Mucosa of stomach (tissue), 1 donor: ENCODE measurements at regions not wholly inside any gene's neighbourhood (a gene's known extent, or its start where the extent isn't known, plus 50 kb on each side); places are given as distances from the start of the nearest gene placed in this dataset.

ENCODE experiments used
- H3K27me3 ChIP-seq: one replicate; pipeline ENCODE4 v1.7.0; 2013; ENCODE audit warnings: mild to moderate bottlenecking, low read length; ENCODE audit not compliant: control insufficient read depth, insufficient read depth
- H3K36me3 ChIP-seq: one replicate; pipeline ENCODE4 v1.7.0; 2013; ENCODE audit warnings: low read length; ENCODE audit not compliant: control insufficient read depth, insufficient read depth
- H3K4me1 ChIP-seq: one replicate; pipeline ENCODE4 v1.7.0; 2013; ENCODE audit warnings: mild to moderate bottlenecking, low read length; ENCODE audit not compliant: control insufficient read depth, insufficient read depth
- H3K4me3 ChIP-seq: one replicate; pipeline ENCODE4 v1.7.0; 2013; ENCODE audit warnings: low read length
- H3K9ac ChIP-seq: one replicate; pipeline ENCODE4 v1.7.0; 2013; ENCODE audit warnings: mild to moderate bottlenecking, low read length, moderate library complexity
- H3K9me3 ChIP-seq: one replicate; pipeline ENCODE4 v1.7.0; 2013; ENCODE audit warnings: mild to moderate bottlenecking, low read length, moderate library complexity; ENCODE audit not compliant: control insufficient read depth
- donor health status: Pancreatic carcinoma.

GRCh38 chr5:39494107-39494510 lies 69.3 kb upstream of the DAB2 start:
- Histone ChIP-seq H3K4me3 (no peak overlapping the region), H3K36me3 (no peaks in the 10 kb centered on the region), H3K9me3 (no peaks in the 10 kb centered on the region), H3K4me1 (no peaks in the 10 kb centered on the region), H3K9ac (no peak overlapping the region), H3K27me3 (no peaks in the 10 kb centered on the region)

GRCh38 chr5:39491210-39491609 lies 66.4 kb upstream of the DAB2 start:
- Histone ChIP-seq H3K9me3 (no peaks in the 10 kb centered on the region), H3K9ac (no peak overlapping the region), H3K4me3 (no peak overlapping the region), H3K27me3 (no peaks in the 10 kb centered on the region), H3K36me3 (no peaks in the 10 kb centered on the region), H3K4me1 (no peaks in the 10 kb centered on the region)

GRCh38 chr5:39489263-39489662 lies 64.5 kb upstream of the DAB2 start:
- Histone ChIP-seq H3K36me3 (no peaks in the 10 kb centered on the region), H3K27me3 (no peaks in the 10 kb centered on the region), H3K9ac (no peak overlapping the region), H3K4me3 (no peak overlapping the region), H3K9me3 (no peaks in the 10 kb centered on the region), H3K4me1 (peaks cover 5% of the 10 kb centered on the region)

GRCh38 chr5:39486790-39487189 lies 62.0 kb upstream of the DAB2 start:
- Histone ChIP-seq H3K9ac (no peak overlapping the region), H3K27me3 (no peaks in the 10 kb centered on the region), H3K36me3 (no peaks in the 10 kb centered on the region), H3K4me1 (peaks cover 5% of the 10 kb centered on the region), H3K9me3 (no peaks in the 10 kb centered on the region), H3K4me3 (no peak overlapping the region)

- Histone ChIP-seq H3K4me3 (no peak overlapping the region), H3K9me3 (no peaks in the 10 kb centered on the region), H3K27me3 (no peaks in the 10 kb centered on the region), H3K4me1 (peaks cover 5% of the 10 kb centered on the region), H3K9ac (no peak overlapping the region), H3K36me3 (no peaks in the 10 kb centered on the region)
Observed at GRCh38 chr5:39486361-39486760, 61.6 kb upstream of the DAB2 start.

GRCh38 chr5:39485079-39485478 lies 60.3 kb upstream of the DAB2 start:
- Histone ChIP-seq H3K9me3 (no peaks in the 10 kb centered on the region), H3K9ac (no peak overlapping the region), H3K4me1 (peaks cover 5% of the 10 kb centered on the region), H3K4me3 (no peak overlapping the region), H3K27me3 (no peaks in the 10 kb centered on the region), H3K36me3 (no peaks in the 10 kb centered on the region)

- H3K27me3 ChIP-seq = no peaks in the 10 kb centered on the region
- no peaks in the 10 kb centered on the region for H3K9me3 ChIP-seq
- H3K4me3 ChIP-seq = no peak overlapping the region
- no peak overlapping the region for H3K9ac ChIP-seq
- H3K4me1 ChIP-seq = peaks cover 5% of the 10 kb centered on the region
- H3K36me3 ChIP-seq = no peaks in the 10 kb centered on the region
Observed at GRCh38 chr5:39484673-39485072, 59.9 kb upstream of the DAB2 start.

GRCh38 chr5:39482098-39482497 lies 57.3 kb upstream of the DAB2 start:
- no peaks in the 10 kb centered on the region for H3K9me3 ChIP-seq
- H3K4me1 ChIP-seq = peaks cover 5% of the 10 kb centered on the region
- no peaks in the 10 kb centered on the region for H3K36me3 ChIP-seq
- no peak overlapping the region for H3K9ac ChIP-seq
- no peaks in the 10 kb centered on the region for H3K27me3 ChIP-seq
- H3K4me3 ChIP-seq = no peak overlapping the region

- Histone ChIP-seq H3K4me3 (no peak overlapping the region), H3K27me3 (no peaks in the 10 kb centered on the region), H3K9me3 (no peaks in the 10 kb centered on the region), H3K9ac (no peak overlapping the region), H3K36me3 (no peaks in the 10 kb centered on the region), H3K4me1 (no peaks in the 10 kb centered on the region)
Observed at GRCh38 chr5:39479537-39479936, 54.8 kb upstream of the DAB2 start.

GRCh38 chr5:39478863-39479262 lies 54.1 kb upstream of the DAB2 start:
- no peak overlapping the region for H3K9ac ChIP-seq
- H3K27me3 ChIP-seq = no peaks in the 10 kb centered on the region
- no peaks in the 10 kb centered on the region for H3K4me1 ChIP-seq
- no peaks in the 10 kb centered on the region for H3K9me3 ChIP-seq
- H3K36me3 ChIP-seq = no peaks in the 10 kb centered on the region
- H3K4me3 ChIP-seq = no peak overlapping the region

- Histone ChIP-seq H3K9me3 (no peaks in the 10 kb centered on the region), H3K9ac (no peak overlapping the region), H3K4me1 (no peaks in the 10 kb centered on the region)
Observed at GRCh38 chr5:39476843-39477220, 52.1 kb upstream of the DAB2 start.

GRCh38 chr5:39475881-39476842 lies 51.4 kb upstream of the DAB2 start:
- no peaks in the 10 kb centered on the region for H3K9me3 ChIP-seq
- H3K36me3 ChIP-seq = no peaks in the 10 kb centered on the region
- no peak overlapping the region for H3K4me3 ChIP-seq
- H3K4me1 ChIP-seq = no peaks in the 10 kb centered on the region
- H3K9ac ChIP-seq = no peak overlapping the region
- no peaks in the 10 kb centered on the region for H3K27me3 ChIP-seq

More at GRCh38 chr5:39476843-39477220, 52.1 kb upstream of the DAB2 start:
- Histone ChIP-seq H3K36me3 (no peaks in the 10 kb centered on the region), H3K4me3 (no peak overlapping the region), H3K27me3 (no peaks in the 10 kb centered on the region)
